Ovary (tissue), 3 donors: ENCODE measurements at regions not wholly inside any gene's neighbourhood (a gene's known extent, or its start where the extent isn't known, plus 50 kb on each side); places are given as distances from the start of the nearest gene placed in this dataset.

ENCODE experiments used
- EP300 ChIP-seq: sonication (generic); formaldehyde crosslinking; IDR thresholded peaks from one replicate; pipeline ENCODE4 v1.6.1; 2017; ENCODE audit warnings: antibody characterized with exemption
- POLR2A ChIP-seq: fragments of 450-650 bp; IDR thresholded peaks from one replicate; pipeline ENCODE4 v1.6.1; 2017; ENCODE audit warnings: antibody characterized with exemption, mild to moderate bottlenecking, moderate library complexity
- TF ChIP-seq, protein P1 (sequence below), 3 donors: fragments of 450-650 bp in 2 of 3; fragments of 200-600 bp in 1 of 3; IDR thresholded peaks; one replicate each; pipeline versions ENCODE4 v1.5.1 to v1.8.0; 2016 to 2022; ENCODE audit warnings: antibody characterized with exemption in 3 of 3, mild to moderate bottlenecking in 1 of 3
- donor health status: DM: no; HTN: no; CAD: no.

DNA sequence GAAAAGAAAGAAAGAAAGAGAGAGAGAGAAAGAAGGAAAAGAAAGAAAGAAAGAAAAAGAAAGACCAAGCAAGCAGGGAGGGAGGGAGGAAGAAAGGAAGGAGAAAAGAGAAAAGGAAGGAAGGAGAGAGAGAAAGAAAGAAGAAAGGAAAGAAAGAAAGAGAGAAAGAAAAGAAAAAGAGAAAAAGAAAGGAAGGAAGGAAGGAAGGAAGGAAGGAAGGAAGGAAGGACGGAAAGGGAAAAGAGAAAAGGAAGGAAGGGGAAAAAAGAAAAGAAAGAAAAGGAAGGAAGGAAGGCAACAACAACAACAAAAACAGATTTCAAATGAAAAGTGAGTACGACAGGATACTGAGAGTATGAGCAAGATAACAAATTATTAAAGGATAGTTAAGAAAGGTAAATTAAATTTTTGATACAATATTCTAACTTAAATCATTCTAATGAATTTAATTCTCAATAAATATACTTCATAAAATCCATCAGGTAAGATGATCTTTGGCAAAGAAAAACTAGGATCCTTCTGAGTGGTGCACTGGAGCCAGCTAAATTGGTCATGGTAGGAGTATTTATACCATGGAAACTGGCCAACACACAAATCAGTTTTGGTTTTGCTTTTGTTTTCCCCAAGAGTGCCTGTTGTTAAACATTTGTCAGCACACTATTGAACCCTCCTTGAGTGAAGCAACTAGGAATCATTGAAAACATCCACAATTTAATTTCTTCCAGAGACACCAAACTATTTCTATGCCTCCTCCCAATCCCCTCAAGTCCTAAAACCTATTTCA is 56.1 kb upstream of the DYRK2 start:
- TF ChIP-seq, protein P1, sequence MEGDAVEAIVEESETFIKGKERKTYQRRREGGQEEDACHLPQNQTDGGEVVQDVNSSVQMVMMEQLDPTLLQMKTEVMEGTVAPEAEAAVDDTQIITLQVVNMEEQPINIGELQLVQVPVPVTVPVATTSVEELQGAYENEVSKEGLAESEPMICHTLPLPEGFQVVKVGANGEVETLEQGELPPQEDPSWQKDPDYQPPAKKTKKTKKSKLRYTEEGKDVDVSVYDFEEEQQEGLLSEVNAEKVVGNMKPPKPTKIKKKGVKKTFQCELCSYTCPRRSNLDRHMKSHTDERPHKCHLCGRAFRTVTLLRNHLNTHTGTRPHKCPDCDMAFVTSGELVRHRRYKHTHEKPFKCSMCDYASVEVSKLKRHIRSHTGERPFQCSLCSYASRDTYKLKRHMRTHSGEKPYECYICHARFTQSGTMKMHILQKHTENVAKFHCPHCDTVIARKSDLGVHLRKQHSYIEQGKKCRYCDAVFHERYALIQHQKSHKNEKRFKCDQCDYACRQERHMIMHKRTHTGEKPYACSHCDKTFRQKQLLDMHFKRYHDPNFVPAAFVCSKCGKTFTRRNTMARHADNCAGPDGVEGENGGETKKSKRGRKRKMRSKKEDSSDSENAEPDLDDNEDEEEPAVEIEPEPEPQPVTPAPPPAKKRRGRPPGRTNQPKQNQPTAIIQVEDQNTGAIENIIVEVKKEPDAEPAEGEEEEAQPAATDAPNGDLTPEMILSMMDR (IDR thresholded peaks at IDR 0.05): no peak
- TF ChIP-seq POLR2A: no peak
- TF ChIP-seq EP300: no peak
